Heart left ventricle (tissue), 13 donors: ENCODE measurements at regions not wholly inside any gene's neighbourhood (a gene's known extent, or its start where the extent isn't known, plus 50 kb on each side); places are given as distances from the start of the nearest gene placed in this dataset.

ENCODE experiments used
- POLR2A ChIP-seq, 2 donors: fragments of 450-650 bp; IDR thresholded peaks; one replicate each; pipeline ENCODE4 v1.6.1; 2017; ENCODE audit warnings: antibody characterized with exemption in 2 of 2, mild to moderate bottlenecking in 2 of 2, moderate library complexity in 2 of 2
- TF ChIP-seq, protein P1 (sequence below), 12 donors: fragments of 200-600 bp; sonication (generic) in 4 of 12; IDR thresholded peaks; one replicate each; pipeline versions ENCODE4 v1.5.0 to v1.8.0; 2018 to 2022; ENCODE audit warnings: antibody characterized with exemption in 12 of 12, mild to moderate bottlenecking in 5 of 12
- donor health status: ischemic (EF 13 %, LVEDD 7.1; RV severe dilation, severe dysfunction).
- donor health status: DM: no; HTN: yes; CAD: no.
- donor health status: DM: no; HTN: no; CAD: no.
- donor health status: ischemic (EF 25% LVEDD 6.9; RV normal size, moderate dysfunction).
- donor health status: ischemic (EF 25% LVEDD 5.7; RV mildly dilated, moderate dysfunction).
- donor health status: ischemic (EF 35%, LVEDD 5.7; RV mildly dilated, moderate dysfunction).
- donor health status: nonischemic (EF 11% LVEDD 7.7; RV severe dilation, severe dysfunction).
- donor health status: DM: yes; HTN: yes; CAD: no.
- donor health status: PGD.
- donor health status: ischemic (EF 29% LVEDD 5.4; RV normal size, mild dysfunction).
- donor health status: nonischemic (EF 23%, LVEDD 6.1; RV moderate dilation, normal function).

DNA sequence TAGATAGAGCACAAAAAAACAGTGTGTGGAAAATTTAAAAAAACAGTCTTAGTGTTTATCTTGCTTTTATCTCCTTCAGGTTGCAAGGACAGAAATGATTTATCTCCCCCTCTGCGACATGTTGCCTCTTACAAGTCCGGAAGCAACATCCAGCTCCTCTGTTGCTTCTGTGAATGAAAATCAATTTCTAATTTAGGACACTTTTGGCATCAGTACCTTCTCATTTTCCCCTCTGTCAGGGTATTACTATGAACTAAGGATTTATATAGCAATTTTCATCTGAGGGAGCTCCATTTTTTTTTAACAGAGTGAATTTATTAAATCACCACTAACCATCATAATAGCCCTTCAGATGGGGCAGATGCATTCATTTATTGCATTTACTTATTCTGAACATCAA lies 116.6 kb upstream of the PLXNC1 start:
- TF ChIP-seq, protein P1, sequence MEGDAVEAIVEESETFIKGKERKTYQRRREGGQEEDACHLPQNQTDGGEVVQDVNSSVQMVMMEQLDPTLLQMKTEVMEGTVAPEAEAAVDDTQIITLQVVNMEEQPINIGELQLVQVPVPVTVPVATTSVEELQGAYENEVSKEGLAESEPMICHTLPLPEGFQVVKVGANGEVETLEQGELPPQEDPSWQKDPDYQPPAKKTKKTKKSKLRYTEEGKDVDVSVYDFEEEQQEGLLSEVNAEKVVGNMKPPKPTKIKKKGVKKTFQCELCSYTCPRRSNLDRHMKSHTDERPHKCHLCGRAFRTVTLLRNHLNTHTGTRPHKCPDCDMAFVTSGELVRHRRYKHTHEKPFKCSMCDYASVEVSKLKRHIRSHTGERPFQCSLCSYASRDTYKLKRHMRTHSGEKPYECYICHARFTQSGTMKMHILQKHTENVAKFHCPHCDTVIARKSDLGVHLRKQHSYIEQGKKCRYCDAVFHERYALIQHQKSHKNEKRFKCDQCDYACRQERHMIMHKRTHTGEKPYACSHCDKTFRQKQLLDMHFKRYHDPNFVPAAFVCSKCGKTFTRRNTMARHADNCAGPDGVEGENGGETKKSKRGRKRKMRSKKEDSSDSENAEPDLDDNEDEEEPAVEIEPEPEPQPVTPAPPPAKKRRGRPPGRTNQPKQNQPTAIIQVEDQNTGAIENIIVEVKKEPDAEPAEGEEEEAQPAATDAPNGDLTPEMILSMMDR (IDR thresholded peaks at IDR 0.05): no peak
- TF ChIP-seq POLR2A (IDR thresholded peaks at IDR 0.05): no peak
